HepG2 (cell line): ENCODE measurements at regions not wholly inside any gene's neighbourhood (a gene's known extent, or its start where the extent isn't known, plus 50 kb on each side); places are given as distances from the start of the nearest gene placed in this dataset.

Source experiments
- ATM ChIP-seq: fragments of 450-650 bp; IDR thresholded peaks from 2 replicates; pipeline ENCODE4 v1.7.1; 2017; ENCODE audit warnings: mild to moderate bottlenecking, borderline replicate concordance
- CEBPB ChIP-seq: IDR thresholded peaks from 2 replicates; pipeline ENCODE4 v1.6.1; 2011; ENCODE audit warnings: low read depth, low read length, improper control_type of control experiment, borderline replicate concordance
- CERS6 ChIP-seq: sonication (generic); formaldehyde crosslinking; IDR thresholded peaks from 2 replicates; pipeline ENCODE4 v1.5.0; 2020; ENCODE audit warnings: missing genetic modification reagents
- FOXK2 ChIP-seq: fragments of 450-650 bp; IDR thresholded peaks from 2 replicates; pipeline ENCODE4 v1.6.1; 2016
- GPBP1L1 ChIP-seq: sonication (generic); formaldehyde crosslinking; IDR thresholded peaks from 2 replicates; pipeline ENCODE4 v1.5.0; 2020; ENCODE audit warnings: mild to moderate bottlenecking, missing genetic modification reagents
- HCFC1 ChIP-seq: fragments of 150-350 bp; IDR thresholded peaks from 2 replicates; pipeline ENCODE4 v1.6.1; 2014; ENCODE audit warnings: low read depth, low read length
- HDAC6 ChIP-seq: fragments of 200-600 bp; sonication (generic); IDR thresholded peaks from 2 replicates; pipeline ENCODE4 v1.7.0; 2017; ENCODE audit warnings: mild to moderate bottlenecking, antibody characterized with exemption, low read length, low read depth
- IRF1 ChIP-seq: sonication (generic); formaldehyde crosslinking; IDR thresholded peaks from 2 replicates; pipeline ENCODE4 v1.4.0; 2020; ENCODE audit warnings: low read depth, mild to moderate bottlenecking, missing genetic modification reagents
- JDP2 ChIP-seq: sonication (generic); formaldehyde crosslinking; IDR thresholded peaks from 2 replicates; pipeline ENCODE4 v1.8.1; 2022; ENCODE audit warnings: missing genetic modification reagents, borderline replicate concordance
- KLF11 ChIP-seq: IDR thresholded peaks from 2 replicates; pipeline ENCODE4 v1.6.1; 2016; ENCODE audit warnings: missing compliant biosample characterization
- MTF1 ChIP-seq: sonication (generic); formaldehyde crosslinking; IDR thresholded peaks from 2 replicates; pipeline ENCODE4 v1.5.0; 2020; ENCODE audit warnings: missing genetic modification reagents
- NONO ChIP-seq, 2 experiments: fragments of 450-650 bp in 1 of 2; sonication (generic) in 1 of 2; formaldehyde crosslinking in 1 of 2; IDR thresholded peaks in 1 of 2; conservative IDR thresholded peaks in 1 of 2; 2 replicates each; pipeline versions ENCODE4 v1.6.1 to v1.8.0; 2017 to 2022; ENCODE audit warnings: mild to moderate bottlenecking in 1 of 2, missing genetic modification reagents in 1 of 2, moderate library complexity in 1 of 2
- STAT5B ChIP-seq: sonication (generic); formaldehyde crosslinking; IDR thresholded peaks from 2 replicates; pipeline ENCODE4 v1.4.0; 2020; ENCODE audit warnings: missing genetic modification reagents
- TRIM22 ChIP-seq: fragments of 450-650 bp; IDR thresholded peaks from 2 replicates; pipeline ENCODE4 v1.6.1; 2017
- ZFX ChIP-seq: sonication (generic); formaldehyde crosslinking; IDR thresholded peaks from 2 replicates; pipeline ENCODE4 v1.4.0; 2020; ENCODE audit warnings: mild to moderate bottlenecking, low read depth, missing genetic modification reagents, moderate library complexity
- ZNF746 ChIP-seq: sonication (generic); formaldehyde crosslinking; IDR thresholded peaks from 2 replicates; pipeline ENCODE4 v1.8.0; 2022; ENCODE audit warnings: mild to moderate bottlenecking, missing genetic modification reagents
- TF ChIP-seq, protein P1 (sequence below): IDR thresholded peaks from 2 replicates; pipeline ENCODE4 v1.6.1; 2012; ENCODE audit warnings: inconsistent platforms

- TF ChIP-seq GPBP1L1 (CRISPR knock-in tag) (no peak), FOXK2 (0 out of 2 replicates have a peak, but pooled peaks have one; percentile 12), KLF11 (CRISPR knock-in tag) (no peak), ATM (no peak), STAT5B (CRISPR knock-in tag) (no peak), MTF1 (peak; percentile 98), ZFX (CRISPR knock-in tag) (no peak), JDP2 (no peak), HDAC6 (no peak), HCFC1 (no peak), ZNF746 (peak; percentile 72; the same call in 1 of the 2 replicates), CEBPB (no peak), CERS6 (CRISPR knock-in tag) (no peak), IRF1 (no peak), NONO (IDR thresholded peaks at IDR 0.05) (no peak), NONO (CRISPR knock-in tag; conservative IDR thresholded peaks at IDR 0.05) (no peak), TRIM22 (no peak)
- TF ChIP-seq, protein P1, sequence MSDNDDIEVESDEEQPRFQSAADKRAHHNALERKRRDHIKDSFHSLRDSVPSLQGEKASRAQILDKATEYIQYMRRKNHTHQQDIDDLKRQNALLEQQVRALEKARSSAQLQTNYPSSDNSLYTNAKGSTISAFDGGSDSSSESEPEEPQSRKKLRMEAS: peak; percentile 28; the same call in 1 of the 2 replicates
Measured at GRCh38 chr21:43287795-43288755, 119.3 kb downstream of the CRYAA start (continued).
